Erythroblast (primary cell): ENCODE measurements at regions not wholly inside any gene's neighbourhood (a gene's known extent, or its start where the extent isn't known, plus 50 kb on each side); places are given as distances from the start of the nearest gene placed in this dataset.

ENCODE experiments used
- GATA1 ChIP-seq: IDR thresholded peaks from 2 replicates; pipeline ENCODE4 v1.6.1; 2011; ENCODE audit warnings: low read depth, mild to moderate bottlenecking, control low read depth, low read length, moderate library complexity
- POLR2A ChIP-seq: IDR thresholded peaks from 2 replicates; pipeline ENCODE4 v1.6.1; 2011; ENCODE audit warnings: mild to moderate bottlenecking, low read length

DNA sequence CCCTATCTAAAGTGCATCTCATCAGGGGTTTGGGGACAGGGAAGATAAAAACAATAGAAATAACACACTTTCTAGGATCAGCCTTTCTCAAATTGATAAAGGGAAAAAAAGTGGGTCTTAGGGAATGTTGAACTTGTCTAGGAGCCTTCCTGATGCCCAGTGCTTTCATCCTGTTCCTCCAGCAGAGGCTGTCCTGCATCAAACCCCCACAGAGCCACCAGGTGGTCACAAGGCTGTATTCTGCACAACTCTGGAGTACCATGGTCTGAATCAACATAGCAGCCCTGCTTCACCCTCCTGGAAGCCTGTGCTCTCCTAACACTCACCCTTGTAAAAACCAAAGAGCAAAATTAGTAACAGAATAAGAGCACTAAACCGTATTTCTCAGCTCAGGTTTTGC, 118.5 kb upstream of the SLC25A36 start:
- TF ChIP-seq POLR2A: no peak
- TF ChIP-seq GATA1: no peak
